ENCODE measurements at regions not wholly inside any gene's neighbourhood (a gene's known extent, or its start where the extent isn't known, plus 50 kb on each side); places are given as distances from the start of the nearest gene placed in this dataset.

DNA sequence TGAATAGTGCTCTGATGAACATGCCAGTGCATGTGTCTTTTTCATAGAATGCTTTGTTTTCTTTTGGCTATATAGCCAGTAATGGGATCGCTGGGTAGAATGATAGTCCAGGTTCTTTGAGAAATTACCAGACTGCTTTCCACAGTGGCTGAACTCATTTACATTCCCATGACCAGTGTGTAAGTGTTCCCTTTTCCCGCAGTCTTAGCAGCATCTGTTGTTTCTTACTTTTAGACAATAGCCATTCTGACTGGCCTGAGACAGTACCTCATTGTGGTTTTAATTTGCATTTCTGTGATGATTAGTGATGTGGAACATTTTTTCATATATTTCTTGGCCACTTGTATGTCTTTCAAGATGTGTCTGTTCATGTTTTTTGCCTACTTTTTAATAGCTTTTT is 784.5 kb downstream of the USP25 start:
- no peak for TF ChIP-seq EZH2 (IDR thresholded peaks at IDR 0.05; ENCODE audit: low read depth, unreplicated experiment)
- TF ChIP-seq, protein P1, sequence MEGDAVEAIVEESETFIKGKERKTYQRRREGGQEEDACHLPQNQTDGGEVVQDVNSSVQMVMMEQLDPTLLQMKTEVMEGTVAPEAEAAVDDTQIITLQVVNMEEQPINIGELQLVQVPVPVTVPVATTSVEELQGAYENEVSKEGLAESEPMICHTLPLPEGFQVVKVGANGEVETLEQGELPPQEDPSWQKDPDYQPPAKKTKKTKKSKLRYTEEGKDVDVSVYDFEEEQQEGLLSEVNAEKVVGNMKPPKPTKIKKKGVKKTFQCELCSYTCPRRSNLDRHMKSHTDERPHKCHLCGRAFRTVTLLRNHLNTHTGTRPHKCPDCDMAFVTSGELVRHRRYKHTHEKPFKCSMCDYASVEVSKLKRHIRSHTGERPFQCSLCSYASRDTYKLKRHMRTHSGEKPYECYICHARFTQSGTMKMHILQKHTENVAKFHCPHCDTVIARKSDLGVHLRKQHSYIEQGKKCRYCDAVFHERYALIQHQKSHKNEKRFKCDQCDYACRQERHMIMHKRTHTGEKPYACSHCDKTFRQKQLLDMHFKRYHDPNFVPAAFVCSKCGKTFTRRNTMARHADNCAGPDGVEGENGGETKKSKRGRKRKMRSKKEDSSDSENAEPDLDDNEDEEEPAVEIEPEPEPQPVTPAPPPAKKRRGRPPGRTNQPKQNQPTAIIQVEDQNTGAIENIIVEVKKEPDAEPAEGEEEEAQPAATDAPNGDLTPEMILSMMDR (conservative IDR thresholded peaks at IDR 0.05; ENCODE audit: low read depth in 2 of 2): no peak
- no peak for TF ChIP-seq POLR2AphosphoS5 (IDR thresholded peaks at IDR 0.05; ENCODE audit: low read depth)
- TF ChIP-seq CREB1 (CRISPR knock-in tag; IDR thresholded peaks at IDR 0.05; ENCODE audit: low read depth): no peak
- no peak for TF ChIP-seq EZH2phosphoT487 (IDR thresholded peaks at IDR 0.05; ENCODE audit: unreplicated experiment)
- TF ChIP-seq JUNB (IDR thresholded peaks at IDR 0.05; ENCODE audit: unreplicated experiment): no peak

Measured in GM23338 (cell line).